CD14-positive monocyte (primary cell): ENCODE measurements at regions not wholly inside any gene's neighbourhood (a gene's known extent, or its start where the extent isn't known, plus 50 kb on each side); places are given as distances from the start of the nearest gene placed in this dataset.

Experiments used
- DNase-seq, 3 donors: peaks; one replicate each; pipeline ENCODE4 v3.0.0-alpha.2; 2011 to 2022
- H2AFZ ChIP-seq: 2 replicates; pipeline ENCODE4 v1.6.0; 2012; ENCODE audit warnings: mild to moderate bottlenecking, low read depth, low read length, inconsistent platforms; ENCODE audit not compliant: insufficient read depth, poor library complexity, severe bottlenecking
- H3K27ac ChIP-seq, 2 donors: 1 replicate in 1 of 2; 2 replicates in 1 of 2; pipeline ENCODE4 v1.5.1; 2012 to 2013; ENCODE audit warnings: low read length in 2 of 2, control low read depth in 1 of 2, inconsistent platforms in 1 of 2, low read depth in 1 of 2, mild to moderate bottlenecking in 1 of 2
- H3K27me3 ChIP-seq, 2 donors: one replicate each; pipeline versions ENCODE4 v1.6.0 to v1.6.1; 2011 to 2013; ENCODE audit warnings: low read length in 2 of 2; ENCODE audit not compliant: control insufficient read depth in 2 of 2, insufficient read depth in 2 of 2
- H3K36me3 ChIP-seq, 2 donors: replicated peaks in 1 of 2; 1 replicate in 1 of 2; 2 replicates in 1 of 2; pipeline versions ENCODE4 v1.5.1 to v1.6.1; 2012 to 2013; ENCODE audit warnings: low read length in 2 of 2, control low read depth in 1 of 2, inconsistent platforms in 1 of 2, mild to moderate bottlenecking in 1 of 2; ENCODE audit not compliant: insufficient read depth in 2 of 2, control insufficient read depth in 1 of 2
- H3K4me1 ChIP-seq, 2 donors: 1 replicate in 1 of 2; 2 replicates in 1 of 2; pipeline versions ENCODE4 v1.5.1 to v1.6.1; 2012 to 2013; ENCODE audit warnings: low read length in 2 of 2, control low read depth in 1 of 2, inconsistent platforms in 1 of 2, mild to moderate bottlenecking in 1 of 2, moderate library complexity in 1 of 2; ENCODE audit not compliant: insufficient read depth in 2 of 2, control insufficient read depth in 1 of 2
- H3K4me2 ChIP-seq: replicated peaks from 2 replicates; pipeline ENCODE3; 2012; ENCODE audit warnings: low read length, moderate library complexity, mild to moderate bottlenecking; ENCODE audit not compliant: poor library complexity, severe bottlenecking; ENCODE audit errors: extremely low read depth
- H3K4me3 ChIP-seq, 3 experiments: fragments of 200-600 bp in 1 of 3; sonication (generic) in 1 of 3; replicated peaks in 1 of 3; 1 replicate in 2 of 3; 2 replicates in 1 of 3; pipeline ENCODE4 v1.5.1; 2011 to 2013; ENCODE audit warnings: low read length in 3 of 3, mild to moderate bottlenecking in 3 of 3, control low read depth in 2 of 3, low read depth in 2 of 3, inconsistent platforms in 1 of 3, moderate library complexity in 1 of 3
- H3K79me2 ChIP-seq: 2 replicates; pipeline ENCODE4 v1.6.0; 2012; ENCODE audit warnings: mild to moderate bottlenecking, control low read depth, inconsistent platforms, low read length, moderate library complexity; ENCODE audit not compliant: insufficient read depth
- H3K9ac ChIP-seq: 2 replicates; pipeline ENCODE4 v1.6.0; 2017; ENCODE audit warnings: low read length, mild to moderate bottlenecking; ENCODE audit not compliant: insufficient read depth, poor library complexity, severe bottlenecking
- H3K9me3 ChIP-seq, 2 donors: replicated peaks in 1 of 2; 1 replicate in 1 of 2; 2 replicates in 1 of 2; pipeline versions ENCODE4 v1.5.1 to v1.6.1; 2012 to 2013; ENCODE audit warnings: low read length in 2 of 2, control low read depth in 1 of 2; ENCODE audit not compliant: control insufficient read depth in 1 of 2, insufficient read depth in 1 of 2
- H4K20me1 ChIP-seq: 2 replicates; pipeline ENCODE4 v1.6.0; 2012; ENCODE audit warnings: mild to moderate bottlenecking, low read length, control low read depth, moderate library complexity; ENCODE audit not compliant: insufficient read depth
- H3K27ac Mint-ChIP-seq, 7 donors: one replicate each; pipeline ENCODE4 v1.8.0; 2020; ENCODE audit warnings: mild to moderate bottlenecking in 7 of 7, mixed read lengths in 7 of 7, moderate library complexity in 6 of 7, inconsistent platforms in 2 of 7
- H3K27me3 Mint-ChIP-seq, 3 donors: one replicate each; pipeline ENCODE4 v1.8.0; 2021 to 2022; ENCODE audit warnings: low read depth in 3 of 3, mild to moderate bottlenecking in 3 of 3, mixed read lengths in 3 of 3, moderate library complexity in 3 of 3, inconsistent platforms in 1 of 3
- H3K36me3 Mint-ChIP-seq, 2 donors: one replicate each; pipeline ENCODE4 v1.8.0; 2020; ENCODE audit warnings: mixed read lengths in 2 of 2, inconsistent platforms in 1 of 2, mild to moderate bottlenecking in 1 of 2
- H3K4me1 Mint-ChIP-seq: one replicate; pipeline ENCODE4 v1.8.0; 2020; ENCODE audit warnings: mild to moderate bottlenecking, mixed read lengths
- H3K4me3 Mint-ChIP-seq, 2 donors: one replicate each; pipeline ENCODE4 v1.8.0; 2020; ENCODE audit warnings: mild to moderate bottlenecking in 2 of 2, mixed read lengths in 2 of 2, moderate library complexity in 1 of 2
- H3K9me3 Mint-ChIP-seq, 7 donors: one replicate each; pipeline ENCODE4 v1.8.0; 2020 to 2022; ENCODE audit warnings: mixed read lengths in 7 of 7, mild to moderate bottlenecking in 6 of 7, moderate library complexity in 6 of 7, inconsistent platforms in 2 of 7
- WGBS: methylation state at CpG from one replicate; pipeline ENCODE4 v1.1.5; 2013; ENCODE audit warnings: missing lambda C conversion rate; ENCODE audit not compliant: insufficient coverage; 5-methylcytosine and 5-hydroxymethylcytosine counted together
- intact Hi-C, 2 donors: fragments of 100-400 bp; cut with micrococcal nuclease; formaldehyde crosslinking; loops; one replicate each; pipeline versions ENCODE4 v1.15.0 to v1.15.1; 2023
- TF ChIP-seq, protein P1 (sequence below): fragments of 200-600 bp; IDR thresholded peaks from one replicate; pipeline ENCODE4 v1.8.0; 2022; ENCODE audit warnings: antibody characterized with exemption, mild to moderate bottlenecking

DNA sequence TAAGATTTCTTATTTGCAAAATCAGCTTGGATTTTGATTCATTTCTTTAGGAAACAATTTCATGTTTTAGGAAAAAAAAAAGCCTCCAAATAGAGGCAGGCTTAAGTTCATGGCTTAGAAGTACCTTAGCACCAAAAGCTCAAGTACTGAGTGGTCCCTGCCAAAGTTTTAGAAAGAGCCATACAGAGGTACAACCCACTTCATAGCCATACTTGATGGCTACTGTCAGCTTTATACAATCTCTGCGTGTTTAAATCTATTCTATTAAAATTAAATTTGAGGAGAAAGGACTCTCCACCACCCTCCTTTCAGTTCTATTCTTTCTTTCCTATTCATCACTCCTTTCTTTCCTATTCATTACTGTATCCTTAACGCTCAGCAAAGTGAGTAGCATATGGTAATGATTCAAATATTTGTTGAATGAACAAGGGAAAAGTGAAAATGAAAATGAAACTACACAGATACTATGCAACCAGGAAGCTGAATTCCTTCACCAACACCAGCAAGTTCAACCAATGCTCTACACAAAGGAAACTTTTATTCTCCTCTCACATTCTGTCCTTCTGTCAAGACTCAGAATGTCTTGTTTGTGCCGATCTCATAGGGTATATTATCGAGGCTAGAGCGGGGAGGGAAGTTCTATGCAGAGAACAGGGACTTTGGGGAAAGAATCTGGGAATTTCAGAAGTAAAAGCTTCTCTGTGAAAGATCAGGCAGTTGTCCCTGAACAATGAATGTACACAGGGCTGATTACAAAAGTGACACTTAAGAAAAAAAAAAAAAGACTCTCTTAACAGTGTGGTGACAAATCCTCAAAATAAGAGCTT, 138.6 kb upstream of the SPEF2 start:
- Histone ChIP-seq H3K36me3 (no peaks in the 10 kb centered on the region), H3K9ac (peak overlapping the region; percentile 42), H3K4me3 (peak overlapping the region in 2 of 3 experiments; percentile 41 to 47), H3K27ac (peak overlapping the region in 1 of 2 donors; percentile 93), H2AFZ (peak overlapping the region; percentile 85), H3K27me3 (no peaks in the 10 kb centered on the region), H3K4me1 (peaks cover 65 to 80% of the 10 kb centered on the region in 2 donors), H3K4me2 (peak overlapping the region; percentile 49), H3K79me2 (no peaks in the 10 kb centered on the region), H4K20me1 (no peaks in the 10 kb centered on the region), H3K9me3 (no peaks in the 10 kb centered on the region)
- DNase-seq, result peak; percentile 29 to 69 (median 51)
- no CpG with 5 or more reads among the region's 5 CpGs for WGBS
- Mint-ChIP-seq H3K9me3 (no peaks in the 10 kb centered on the region), H3K4me3 (peak overlapping the region; percentile 56 to 68), H3K4me1 (peaks cover 70% of the 10 kb centered on the region), H3K27me3 (no peaks in the 10 kb centered on the region), H3K27ac (peak overlapping the region; percentile 93 to 98 (median 97)), H3K36me3 (peaks cover 0 to 1% of the 10 kb centered on the region in 2 donors)
- TF ChIP-seq, protein P1, sequence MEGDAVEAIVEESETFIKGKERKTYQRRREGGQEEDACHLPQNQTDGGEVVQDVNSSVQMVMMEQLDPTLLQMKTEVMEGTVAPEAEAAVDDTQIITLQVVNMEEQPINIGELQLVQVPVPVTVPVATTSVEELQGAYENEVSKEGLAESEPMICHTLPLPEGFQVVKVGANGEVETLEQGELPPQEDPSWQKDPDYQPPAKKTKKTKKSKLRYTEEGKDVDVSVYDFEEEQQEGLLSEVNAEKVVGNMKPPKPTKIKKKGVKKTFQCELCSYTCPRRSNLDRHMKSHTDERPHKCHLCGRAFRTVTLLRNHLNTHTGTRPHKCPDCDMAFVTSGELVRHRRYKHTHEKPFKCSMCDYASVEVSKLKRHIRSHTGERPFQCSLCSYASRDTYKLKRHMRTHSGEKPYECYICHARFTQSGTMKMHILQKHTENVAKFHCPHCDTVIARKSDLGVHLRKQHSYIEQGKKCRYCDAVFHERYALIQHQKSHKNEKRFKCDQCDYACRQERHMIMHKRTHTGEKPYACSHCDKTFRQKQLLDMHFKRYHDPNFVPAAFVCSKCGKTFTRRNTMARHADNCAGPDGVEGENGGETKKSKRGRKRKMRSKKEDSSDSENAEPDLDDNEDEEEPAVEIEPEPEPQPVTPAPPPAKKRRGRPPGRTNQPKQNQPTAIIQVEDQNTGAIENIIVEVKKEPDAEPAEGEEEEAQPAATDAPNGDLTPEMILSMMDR, result no peak
- intact Hi-C loops, result loop anchor here in 1 of 2 donors (10.0 kb wide), 1 partner anchor 164 kb away; no protein-coding TSS in a partner anchor

DNA sequence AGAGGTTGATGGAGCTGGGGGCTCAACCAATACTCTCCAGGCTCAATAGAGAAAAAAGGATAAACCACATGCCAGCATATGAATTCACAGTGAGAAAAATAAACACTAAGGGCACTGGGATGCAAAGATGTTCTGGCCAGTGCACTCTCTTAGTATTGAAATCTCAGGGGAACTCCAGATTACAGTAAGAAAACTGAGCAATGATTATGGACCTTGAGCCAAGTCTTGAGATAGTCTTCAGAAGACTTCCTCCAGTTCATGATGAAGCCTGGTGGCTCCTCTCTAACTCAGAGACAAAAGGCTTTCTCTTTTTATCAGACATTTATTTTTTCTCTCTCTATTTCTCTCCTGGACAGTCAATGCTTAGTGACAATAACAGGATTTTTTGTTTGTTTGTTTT, 139.8 kb upstream of the SPEF2 start:
- Histone ChIP-seq H3K27me3 (no peaks in the 10 kb centered on the region), H4K20me1 (no peaks in the 10 kb centered on the region), H3K4me1 (peaks cover 57 to 70% of the 10 kb centered on the region in 2 donors), H3K9ac (no peak overlapping the region), H3K4me2 (no peak overlapping the region), H3K27ac (peak overlapping the region in 1 of 2 donors; percentile 93), H3K36me3 (no peaks in the 10 kb centered on the region), H3K9me3 (no peaks in the 10 kb centered on the region), H3K79me2 (no peaks in the 10 kb centered on the region), H3K4me3 (no peak overlapping the region), H2AFZ (peak overlapping the region; percentile 29)
- TF ChIP-seq, protein P1, result no peak
- peaks cover 67% of the 10 kb centered on the region for H3K4me1 Mint-ChIP-seq
- H3K27me3 Mint-ChIP-seq, result no peaks in the 10 kb centered on the region
- peak overlapping the region in 5 of 7 donors; percentile 10 to 89 (median 71) for H3K27ac Mint-ChIP-seq
- H3K4me3 Mint-ChIP-seq, result no peak overlapping the region
- peaks cover 0 to 2% (median 0%) of the 10 kb centered on the region in 7 donors for H3K9me3 Mint-ChIP-seq
- DNase-seq, result peak in 2 of 3 donors; percentile 21 to 45
- peaks cover 0 to 4% of the 10 kb centered on the region in 2 donors for H3K36me3 Mint-ChIP-seq
- intact Hi-C loops, result loop anchor here in 1 of 2 donors (10.0 kb wide), 1 partner anchor 163 kb away; no protein-coding TSS in a partner anchor
